GM23338 (cell line): ENCODE measurements at regions not wholly inside any gene's neighbourhood (a gene's known extent, or its start where the extent isn't known, plus 50 kb on each side); places are given as distances from the start of the nearest gene placed in this dataset.

Experiments
- ATAC-seq: fragments of 200-7000 bp; cut with Tn5 transposase; 3 replicates; pipeline ENCODE4 v1.9.1; 2020
- DNase-seq: peaks from one replicate; pipeline ENCODE4 v3.0.0-alpha.2; 2015; ENCODE audit warnings: low spot score
- H2AFZ ChIP-seq: fragments of 200-600 bp; sonication (generic); 2 replicates; pipeline ENCODE4 v1.8.0; 2016; ENCODE audit warnings: antibody characterized with exemption, mild to moderate bottlenecking, moderate library complexity
- H3F3A ChIP-seq: fragments of 200-600 bp; sonication (generic); replicated peaks from 2 replicates; pipeline ENCODE4 v1.8.0; 2017; ENCODE audit warnings: antibody characterized with exemption, mixed run types, low read depth
- H3K27ac ChIP-seq: fragments of 200-600 bp; sonication (generic); 2 replicates; pipeline ENCODE4 v1.6.1; 2016; ENCODE audit warnings: low read depth
- H3K27me3 ChIP-seq: fragments of 200-600 bp; sonication (generic); 2 replicates; pipeline ENCODE4 v1.8.0; 2016; ENCODE audit warnings: mild to moderate bottlenecking, mixed run types, moderate library complexity; ENCODE audit not compliant: insufficient read depth
- H3K36me3 ChIP-seq: fragments of 200-600 bp; sonication (generic); 2 replicates; pipeline ENCODE4 v1.8.0; 2016; ENCODE audit warnings: mild to moderate bottlenecking; ENCODE audit not compliant: insufficient read depth
- H3K4me1 ChIP-seq: fragments of 200-600 bp; sonication (generic); 2 replicates; pipeline ENCODE4 v1.8.0; 2016; ENCODE audit warnings: mild to moderate bottlenecking, moderate library complexity; ENCODE audit not compliant: insufficient read depth
- H3K4me2 ChIP-seq: fragments of 200-600 bp; sonication (generic); 2 replicates; pipeline ENCODE4 v1.7.1; 2017; ENCODE audit warnings: mixed run types
- H3K4me3 ChIP-seq: fragments of 200-600 bp; sonication (generic); 2 replicates; pipeline ENCODE4 v1.6.1; 2016; ENCODE audit warnings: mixed run types
- H3K79me2 ChIP-seq: fragments of 200-600 bp; sonication (generic); replicated peaks from 2 replicates; pipeline ENCODE4 v1.8.0; 2017; ENCODE audit warnings: mild to moderate bottlenecking; ENCODE audit not compliant: insufficient read depth
- H3K9me2 ChIP-seq: fragments of 200-600 bp; sonication (generic); 2 replicates; pipeline ENCODE4 v1.8.0; 2017; ENCODE audit not compliant: insufficient read depth
- H4K20me1 ChIP-seq: fragments of 200-600 bp; sonication (generic); replicated peaks from 2 replicates; pipeline ENCODE4 v1.8.0; 2017; ENCODE audit warnings: mild to moderate bottlenecking; ENCODE audit not compliant: insufficient read depth
- H3K27ac Mint-ChIP-seq: 2 replicates; pipeline ENCODE4 v1.8.0; 2020; ENCODE audit warnings: inconsistent platforms, mild to moderate bottlenecking, moderate library complexity, mixed read lengths
- H3K27me3 Mint-ChIP-seq: 3 replicates; pipeline ENCODE4 v1.8.0; 2022; ENCODE audit warnings: low read depth, mild to moderate bottlenecking, moderate library complexity, mixed read lengths, inconsistent platforms; ENCODE audit not compliant: insufficient read depth, poor library complexity
- H3K36me3 Mint-ChIP-seq: 3 replicates; pipeline ENCODE4 v1.8.0; 2021; ENCODE audit warnings: low read depth, mild to moderate bottlenecking, inconsistent platforms, moderate library complexity, mixed read lengths
- H3K4me1 Mint-ChIP-seq: 3 replicates; pipeline ENCODE4 v1.8.0; 2020; ENCODE audit warnings: mild to moderate bottlenecking, inconsistent platforms, mixed read lengths
- H3K4me3 Mint-ChIP-seq: 3 replicates; pipeline ENCODE4 v1.8.0; 2021; ENCODE audit warnings: moderate library complexity, mild to moderate bottlenecking, inconsistent platforms, mixed read lengths
- H3K9me3 Mint-ChIP-seq: 3 replicates; pipeline ENCODE4 v1.8.0; 2020; ENCODE audit warnings: moderate library complexity, mild to moderate bottlenecking, inconsistent platforms, mixed read lengths
- CREB1 ChIP-seq: fragments of 250-450 bp; sonication (Bioruptor Pico); IDR thresholded peaks from 2 replicates; pipeline ENCODE4 v1.5.0; 2020; ENCODE audit warnings: low read depth, mild to moderate bottlenecking, moderate library complexity
- ETS1 ChIP-seq: IDR thresholded peaks from 2 replicates; pipeline ENCODE4 v1.6.1; 2016; ENCODE audit warnings: antibody characterized with exemption
- POLR2AphosphoS5 ChIP-seq: IDR thresholded peaks from 2 replicates; pipeline ENCODE4 v1.6.1; 2016; ENCODE audit warnings: antibody characterized with exemption, low read depth
- ZNF114 ChIP-seq: fragments of 250-450 bp; sonication (Bioruptor Pico); IDR thresholded peaks from 2 replicates; pipeline ENCODE4 v1.5.0; 2020; ENCODE audit warnings: mild to moderate bottlenecking, moderate library complexity
- ZNF331 ChIP-seq: fragments of 250-450 bp; sonication (Bioruptor Pico); IDR thresholded peaks from 2 replicates; pipeline ENCODE4 v1.5.0; 2020; ENCODE audit warnings: low read depth, mild to moderate bottlenecking, moderate library complexity
- ZNF462 ChIP-seq: fragments of 250-450 bp; sonication (Bioruptor Pico); IDR thresholded peaks from 2 replicates; pipeline ENCODE4 v1.5.0; 2020; ENCODE audit warnings: mild to moderate bottlenecking, moderate library complexity

GRCh38 chr10:78250313-78251015 lies 216.8 kb downstream of the RPS24 start:
- Mint-ChIP-seq H3K9me3 (peaks cover 8% of the 10 kb centered on the region; the same call in 2 of the 3 replicates), H3K4me1 (peaks cover 8% of the 10 kb centered on the region), H3K4me3 (no peak overlapping the region), H3K36me3 (0 out of 3 replicates have a peak, but pooled peaks cover 3% of the 10 kb centered on the region), H3K27ac (no peak overlapping the region), H3K27me3 (peaks cover 7% of the 10 kb centered on the region)
- DNase-seq (no peak), ATAC-seq (no peak)
- no peaks in the 10 kb centered on the region for H3K79me2 ChIP-seq
- no peak overlapping the region for H2AFZ ChIP-seq
- TF ChIP-seq CREB1 (CRISPR knock-in tag) = no peak
- H3K9me2 ChIP-seq = no peaks in the 10 kb centered on the region
- H3K27ac ChIP-seq = no peak overlapping the region
- no peaks in the 10 kb centered on the region for H3K36me3 ChIP-seq
- H3K4me3 ChIP-seq = no peak overlapping the region
- no peaks in the 10 kb centered on the region for H3K4me1 ChIP-seq
- no peak overlapping the region for H3K4me2 ChIP-seq
- H3F3A ChIP-seq = no peaks in the 10 kb centered on the region
- no peaks in the 10 kb centered on the region for H3K27me3 ChIP-seq
- H4K20me1 ChIP-seq = no peaks in the 10 kb centered on the region

- ATAC-seq (no peak), DNase-seq (no peak)
- H3K27me3 ChIP-seq = no peaks in the 10 kb centered on the region
- H4K20me1 ChIP-seq = no peaks in the 10 kb centered on the region
- H3K4me2 ChIP-seq = no peak overlapping the region
- H3K36me3 ChIP-seq = no peaks in the 10 kb centered on the region
- Mint-ChIP-seq H3K4me1 (peaks cover 8% of the 10 kb centered on the region), H3K27me3 (peaks cover 7% of the 10 kb centered on the region), H3K27ac (no peak overlapping the region), H3K9me3 (peaks cover 6% of the 10 kb centered on the region; the same call in 2 of the 3 replicates), H3K4me3 (no peak overlapping the region), H3K36me3 (no peaks in the 10 kb centered on the region)
- H3K9me2 ChIP-seq = no peaks in the 10 kb centered on the region
- H3K79me2 ChIP-seq = no peaks in the 10 kb centered on the region
- no peak for TF ChIP-seq ZNF114
- no peak for TF ChIP-seq ZNF462 (CRISPR knock-in tag)
- TF ChIP-seq ETS1 = no peak
- TF ChIP-seq ZNF331 = no peak
- no peak for TF ChIP-seq POLR2AphosphoS5
- H2AFZ ChIP-seq = no peak overlapping the region
- H3K4me3 ChIP-seq = no peak overlapping the region
- H3F3A ChIP-seq = no peaks in the 10 kb centered on the region
- no peaks in the 10 kb centered on the region for H3K4me1 ChIP-seq
- H3K27ac ChIP-seq = no peak overlapping the region
Measured at GRCh38 chr10:78251016-78251385, 217.3 kb downstream of the RPS24 start.
